ENCODE measurements at regions not wholly inside any gene's neighbourhood (a gene's known extent, or its start where the extent isn't known, plus 50 kb on each side); places are given as distances from the start of the nearest gene placed in this dataset.

DNA sequence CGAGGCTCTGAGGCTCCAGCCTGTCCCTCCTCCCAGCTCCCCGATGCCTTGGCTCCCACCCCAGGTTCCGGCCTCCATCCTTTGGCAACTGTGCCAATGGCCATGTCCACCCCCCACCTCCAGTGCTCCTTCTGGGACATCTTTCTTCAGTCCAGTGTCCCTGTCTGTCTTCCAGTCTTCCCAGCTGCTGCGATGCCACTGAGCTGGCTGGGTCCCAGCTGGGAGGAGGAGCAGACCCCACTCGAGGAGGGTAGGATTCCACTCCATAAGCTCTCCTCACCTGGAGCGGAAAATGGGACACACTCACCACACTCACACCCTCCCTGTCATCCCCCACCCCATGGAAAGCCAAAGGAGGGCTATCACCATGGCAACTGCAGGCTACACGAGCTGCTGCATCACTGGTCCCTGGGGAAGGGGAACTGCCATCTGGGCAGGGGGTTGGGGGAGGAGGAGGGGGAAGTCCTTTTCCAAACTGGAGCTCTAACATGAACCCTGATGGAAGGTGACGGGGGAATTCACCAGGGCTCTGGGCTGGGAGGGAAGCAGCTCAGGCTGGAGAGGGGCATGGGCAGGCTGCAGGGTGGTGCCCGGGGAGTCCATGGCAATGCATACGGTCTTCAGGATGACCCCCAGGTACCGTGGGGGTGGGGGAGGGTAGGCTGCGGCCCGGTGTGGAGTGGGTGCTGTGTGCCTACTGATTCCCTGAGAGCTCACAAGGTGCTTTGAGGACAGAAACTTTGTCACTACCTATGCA lies 94.3 kb downstream of the LRRC74A start:
- H3K4me3 ChIP-seq: peak overlapping the region; percentile 19
- TF ChIP-seq, protein P1, sequence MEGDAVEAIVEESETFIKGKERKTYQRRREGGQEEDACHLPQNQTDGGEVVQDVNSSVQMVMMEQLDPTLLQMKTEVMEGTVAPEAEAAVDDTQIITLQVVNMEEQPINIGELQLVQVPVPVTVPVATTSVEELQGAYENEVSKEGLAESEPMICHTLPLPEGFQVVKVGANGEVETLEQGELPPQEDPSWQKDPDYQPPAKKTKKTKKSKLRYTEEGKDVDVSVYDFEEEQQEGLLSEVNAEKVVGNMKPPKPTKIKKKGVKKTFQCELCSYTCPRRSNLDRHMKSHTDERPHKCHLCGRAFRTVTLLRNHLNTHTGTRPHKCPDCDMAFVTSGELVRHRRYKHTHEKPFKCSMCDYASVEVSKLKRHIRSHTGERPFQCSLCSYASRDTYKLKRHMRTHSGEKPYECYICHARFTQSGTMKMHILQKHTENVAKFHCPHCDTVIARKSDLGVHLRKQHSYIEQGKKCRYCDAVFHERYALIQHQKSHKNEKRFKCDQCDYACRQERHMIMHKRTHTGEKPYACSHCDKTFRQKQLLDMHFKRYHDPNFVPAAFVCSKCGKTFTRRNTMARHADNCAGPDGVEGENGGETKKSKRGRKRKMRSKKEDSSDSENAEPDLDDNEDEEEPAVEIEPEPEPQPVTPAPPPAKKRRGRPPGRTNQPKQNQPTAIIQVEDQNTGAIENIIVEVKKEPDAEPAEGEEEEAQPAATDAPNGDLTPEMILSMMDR (IDR thresholded peaks at IDR 0.05): no peak
- no peak for DNase-seq (ENCODE audit: low spot score)
- H3K27ac ChIP-seq: peak overlapping the region; percentile 92 to 93

DNA sequence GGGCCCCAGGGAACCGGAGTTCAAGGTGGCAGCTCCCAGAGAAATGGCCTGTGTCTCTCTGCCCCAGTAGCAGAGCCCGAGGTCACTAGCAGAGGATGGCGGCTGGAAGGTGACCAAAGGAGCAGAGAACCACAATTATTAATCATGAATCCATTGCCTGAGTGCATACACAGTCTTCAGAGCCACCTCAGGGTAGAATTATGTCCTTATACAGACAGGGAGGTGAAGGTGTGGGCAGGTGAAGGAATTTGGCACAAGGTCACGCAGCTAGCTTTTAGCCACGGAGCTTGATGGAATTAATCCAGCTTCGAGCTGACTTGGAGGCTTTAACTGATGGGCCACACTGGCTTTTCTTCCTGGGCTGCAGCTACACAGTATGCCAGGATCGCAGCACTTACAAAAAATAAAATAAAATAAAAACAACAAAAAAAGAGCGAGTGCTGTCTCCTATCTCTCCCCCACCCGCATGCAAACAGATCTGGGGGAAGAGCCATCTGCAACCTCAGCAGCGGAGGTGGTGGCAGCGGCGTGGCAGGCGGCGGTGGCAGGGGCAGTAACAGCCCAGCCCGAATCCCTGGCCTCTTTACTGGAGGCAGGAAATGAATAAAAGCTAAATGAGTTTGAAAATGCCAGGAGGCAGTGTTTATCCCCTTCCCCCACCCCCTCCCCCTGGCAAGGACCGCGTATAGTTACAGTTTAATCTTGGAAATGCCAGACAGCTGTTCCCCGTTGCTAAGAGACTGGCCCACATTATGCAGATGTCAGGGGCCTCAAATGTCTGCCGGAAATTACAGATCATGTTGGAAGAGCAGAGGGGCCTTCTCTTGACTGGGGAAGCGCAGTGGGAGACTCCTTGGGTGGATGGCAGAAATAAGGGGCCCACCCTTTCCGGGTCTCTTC lies 93.5 kb downstream of the LRRC74A start:
- DNase-seq (ENCODE audit: low spot score): no peak
- TF ChIP-seq, protein P1 (IDR thresholded peaks at IDR 0.05): no peak
- H3K4me3 ChIP-seq: peak overlapping the region; percentile 40
- H3K27ac ChIP-seq: peak overlapping the region; percentile 92 to 93

All from coronary artery (tissue), 2 donors.